Endodermal cell (in vitro differentiated cells): ENCODE measurements at regions not wholly inside any gene's neighbourhood (a gene's known extent, or its start where the extent isn't known, plus 50 kb on each side); places are given as distances from the start of the nearest gene placed in this dataset.

ENCODE experiments used
- DNase-seq: peaks from one replicate; pipeline ENCODE4 v3.0.0-alpha.2; 2017
- H3K27ac ChIP-seq: 2 replicates; pipeline ENCODE4 v1.5.1; 2013; ENCODE audit warnings: mild to moderate bottlenecking, low read depth, low read length, moderate library complexity
- H3K27me3 ChIP-seq: 2 replicates; pipeline ENCODE4 v1.6.1; 2013; ENCODE audit warnings: mild to moderate bottlenecking, low read length, moderate library complexity; ENCODE audit not compliant: insufficient read depth, control insufficient read depth, poor library complexity, severe bottlenecking
- H3K36me3 ChIP-seq: 2 replicates; pipeline ENCODE4 v1.7.0; 2013; ENCODE audit warnings: mild to moderate bottlenecking, low read length, moderate library complexity; ENCODE audit not compliant: control insufficient read depth, insufficient read depth
- H3K4me1 ChIP-seq: one replicate; pipeline ENCODE4 v1.7.0; 2013; ENCODE audit warnings: low read length; ENCODE audit not compliant: control insufficient read depth, insufficient read depth
- H3K4me3 ChIP-seq: 2 replicates; pipeline ENCODE4 v1.5.1; 2013; ENCODE audit warnings: mild to moderate bottlenecking, low read length, moderate library complexity
- H3K9ac ChIP-seq: 2 replicates; pipeline ENCODE4 v1.6.1; 2013; ENCODE audit warnings: mild to moderate bottlenecking, low read length, moderate library complexity; ENCODE audit not compliant: poor library complexity, severe bottlenecking; ENCODE audit errors: extremely low read depth
- H3K9me3 ChIP-seq: 2 replicates; pipeline ENCODE4 v1.6.1; 2013; ENCODE audit warnings: mild to moderate bottlenecking, low read length, moderate library complexity; ENCODE audit not compliant: control insufficient read depth
- H3K27ac Mint-ChIP-seq: 2 replicates; pipeline ENCODE4 v1.8.0; 2020; ENCODE audit warnings: mixed read lengths
- H3K27me3 Mint-ChIP-seq: 2 replicates; pipeline ENCODE4 v1.8.0; 2021; ENCODE audit warnings: mild to moderate bottlenecking, mixed read lengths; ENCODE audit not compliant: insufficient read depth
- H3K36me3 Mint-ChIP-seq: 2 replicates; pipeline ENCODE4 v1.8.0; 2020; ENCODE audit warnings: low read depth, mixed read lengths
- H3K4me1 Mint-ChIP-seq: 2 replicates; pipeline ENCODE4 v1.8.0; 2020; ENCODE audit warnings: mixed read lengths
- H3K4me3 Mint-ChIP-seq: 2 replicates; pipeline ENCODE4 v1.8.0; 2020; ENCODE audit warnings: mild to moderate bottlenecking, moderate library complexity, mixed read lengths
- H3K9me3 Mint-ChIP-seq: 2 replicates; pipeline ENCODE4 v1.8.0; 2020; ENCODE audit warnings: mild to moderate bottlenecking, mixed read lengths
- WGBS, 2 experiments: methylation state at CpG; one replicate each; pipeline versions ENCODE4 v1.1.5 to v1.1.7; 2013; ENCODE audit warnings: missing lambda C conversion rate in 2 of 2, mixed read lengths in 1 of 2; ENCODE audit not compliant: insufficient coverage in 1 of 2, insufficient read length in 1 of 2; 5-methylcytosine and 5-hydroxymethylcytosine counted together
- TF ChIP-seq, protein P1 (sequence below): fragments of 200-600 bp; sonication (generic); conservative IDR thresholded peaks from 2 replicates; pipeline ENCODE4 v1.5.0; 2021; ENCODE audit warnings: antibody characterized with exemption, mild to moderate bottlenecking

DNA sequence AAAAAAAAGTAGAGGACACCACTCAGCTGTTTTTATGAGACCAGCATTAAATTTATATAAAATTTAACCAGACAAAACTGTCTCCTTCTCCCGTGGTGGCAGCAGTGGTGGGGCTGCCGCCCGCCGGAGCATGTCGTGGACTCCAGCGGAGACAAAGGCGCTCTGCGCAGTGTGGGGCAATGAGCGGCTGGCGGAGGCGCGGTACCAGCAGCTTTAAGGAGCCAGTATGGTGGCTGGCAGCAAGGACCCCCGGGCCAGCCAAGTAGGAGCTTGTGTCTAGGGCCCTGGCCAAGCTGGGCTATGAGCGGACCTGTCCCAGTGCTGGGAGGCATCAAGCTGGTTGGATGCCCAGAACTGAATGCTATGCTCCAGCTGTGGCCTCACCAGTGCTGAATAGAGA, 2102.9 kb downstream of the NCAM2 start:
- no peak for DNase-seq
- H3K4me1 Mint-ChIP-seq = no peaks in the 10 kb centered on the region
- H3K9me3 ChIP-seq = no peaks in the 10 kb centered on the region
- H3K4me1 ChIP-seq = no peaks in the 10 kb centered on the region
- no peaks in the 10 kb centered on the region for H3K36me3 Mint-ChIP-seq
- no peak overlapping the region for H3K27ac Mint-ChIP-seq
- H3K9ac ChIP-seq = no peak overlapping the region
- no peak overlapping the region for H3K4me3 ChIP-seq
- no peak overlapping the region for H3K27ac ChIP-seq
- no peaks in the 10 kb centered on the region for H3K27me3 Mint-ChIP-seq
- no peak overlapping the region for H3K4me3 Mint-ChIP-seq
- 91 to 92% methylated on average over 9 to 14 of the region's 14 CpGs for WGBS, 2 experiments
- H3K36me3 ChIP-seq = no peaks in the 10 kb centered on the region
- TF ChIP-seq, protein P1, sequence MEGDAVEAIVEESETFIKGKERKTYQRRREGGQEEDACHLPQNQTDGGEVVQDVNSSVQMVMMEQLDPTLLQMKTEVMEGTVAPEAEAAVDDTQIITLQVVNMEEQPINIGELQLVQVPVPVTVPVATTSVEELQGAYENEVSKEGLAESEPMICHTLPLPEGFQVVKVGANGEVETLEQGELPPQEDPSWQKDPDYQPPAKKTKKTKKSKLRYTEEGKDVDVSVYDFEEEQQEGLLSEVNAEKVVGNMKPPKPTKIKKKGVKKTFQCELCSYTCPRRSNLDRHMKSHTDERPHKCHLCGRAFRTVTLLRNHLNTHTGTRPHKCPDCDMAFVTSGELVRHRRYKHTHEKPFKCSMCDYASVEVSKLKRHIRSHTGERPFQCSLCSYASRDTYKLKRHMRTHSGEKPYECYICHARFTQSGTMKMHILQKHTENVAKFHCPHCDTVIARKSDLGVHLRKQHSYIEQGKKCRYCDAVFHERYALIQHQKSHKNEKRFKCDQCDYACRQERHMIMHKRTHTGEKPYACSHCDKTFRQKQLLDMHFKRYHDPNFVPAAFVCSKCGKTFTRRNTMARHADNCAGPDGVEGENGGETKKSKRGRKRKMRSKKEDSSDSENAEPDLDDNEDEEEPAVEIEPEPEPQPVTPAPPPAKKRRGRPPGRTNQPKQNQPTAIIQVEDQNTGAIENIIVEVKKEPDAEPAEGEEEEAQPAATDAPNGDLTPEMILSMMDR = no peak
- peaks cover 15% of the 10 kb centered on the region for H3K9me3 Mint-ChIP-seq
- no peaks in the 10 kb centered on the region for H3K27me3 ChIP-seq

DNA sequence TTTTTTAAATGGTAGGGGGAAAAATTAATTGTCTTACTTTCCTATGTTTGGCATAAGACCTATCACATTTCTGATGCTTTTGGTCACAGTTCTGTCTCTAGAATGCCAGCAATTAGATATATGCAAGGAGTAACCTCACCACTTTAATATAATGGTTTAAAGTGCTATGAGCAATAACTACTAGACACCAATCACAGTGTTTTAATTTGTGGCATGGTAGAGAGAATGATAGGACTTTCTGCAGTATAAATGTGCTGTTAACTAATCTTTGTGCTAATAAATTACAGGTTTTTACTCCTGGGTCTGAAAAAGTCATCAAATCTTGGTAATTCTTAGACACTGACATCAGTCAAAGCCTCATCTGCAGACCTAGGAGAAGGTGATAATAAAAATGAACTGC, 2110.3 kb downstream of the NCAM2 start:
- Mint-ChIP-seq H3K27ac (no peak overlapping the region), H3K9me3 (peaks cover 13% of the 10 kb centered on the region), H3K36me3 (no peaks in the 10 kb centered on the region), H3K4me3 (no peak overlapping the region), H3K27me3 (no peaks in the 10 kb centered on the region), H3K4me1 (peaks cover 4% of the 10 kb centered on the region)
- Histone ChIP-seq H3K27ac (no peak overlapping the region), H3K4me3 (no peak overlapping the region), H3K27me3 (no peaks in the 10 kb centered on the region), H3K4me1 (no peaks in the 10 kb centered on the region), H3K36me3 (no peaks in the 10 kb centered on the region), H3K9me3 (peaks cover 10% of the 10 kb centered on the region), H3K9ac (no peak overlapping the region)
- TF ChIP-seq, protein P1 = no peak
- DNase-seq = no peak

DNA sequence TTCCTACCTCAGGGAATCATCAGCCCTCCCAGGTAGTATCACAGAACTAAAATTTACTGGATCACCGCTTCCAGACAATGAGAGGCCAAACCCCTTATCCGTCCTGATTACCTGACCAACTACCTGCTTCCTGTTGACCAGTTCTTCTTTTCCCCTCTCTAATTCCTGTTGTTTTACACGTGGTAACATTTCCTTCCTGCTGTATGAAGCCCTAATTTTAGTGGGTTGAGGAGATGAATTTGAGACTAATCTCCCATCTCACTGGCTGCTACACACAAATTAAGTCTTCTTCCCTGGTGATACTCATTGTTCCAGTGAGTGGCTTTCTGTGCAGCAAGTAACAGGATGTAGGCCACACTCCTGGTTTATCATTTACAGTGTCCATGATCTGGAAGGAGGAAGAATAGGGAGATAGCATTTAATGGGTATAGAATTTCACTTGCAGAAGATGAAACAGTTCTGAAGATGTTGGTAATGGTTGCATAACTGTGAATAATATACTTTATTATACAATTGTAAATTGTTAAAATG, 2112.9 kb downstream of the NCAM2 start:
- Mint-ChIP-seq H3K27ac (peak overlapping the region; percentile 59), H3K4me1 (peaks cover 4% of the 10 kb centered on the region), H3K4me3 (no peak overlapping the region), H3K27me3 (no peaks in the 10 kb centered on the region), H3K36me3 (no peaks in the 10 kb centered on the region), H3K9me3 (peaks cover 3% of the 10 kb centered on the region)
- Histone ChIP-seq H3K9me3 (peaks cover 10% of the 10 kb centered on the region), H3K36me3 (no peaks in the 10 kb centered on the region), H3K9ac (no peak overlapping the region), H3K27me3 (no peaks in the 10 kb centered on the region), H3K4me3 (no peak overlapping the region), H3K27ac (no peak overlapping the region), H3K4me1 (no peaks in the 10 kb centered on the region)
- no peak for DNase-seq
- 88 to 100% methylated on average over 2 of the region's 3 CpGs for WGBS, 2 experiments
- TF ChIP-seq, protein P1 = no peak
